Lung (tissue), 11 donors: ENCODE measurements at regions not wholly inside any gene's neighbourhood (a gene's known extent, or its start where the extent isn't known, plus 50 kb on each side); places are given as distances from the start of the nearest gene placed in this dataset.

Source experiments
- ATAC-seq: fragments of 200-7000 bp; cut with Tn5 transposase; one replicate; pipeline ENCODE4 v1.9.1; 2020; ENCODE audit warnings: moderate number of reproducible peaks; ENCODE audit not compliant: insufficient read depth, low FRiP score
- DNase-seq, 3 donors: peaks; one replicate each; pipeline ENCODE4 v3.0.0-alpha.2; 2013 to 2017
- H3K27ac ChIP-seq, 2 donors: one replicate each; pipeline ENCODE4 v1.5.1; 2013; ENCODE audit warnings: mild to moderate bottlenecking in 2 of 2, moderate library complexity in 2 of 2, control low read depth in 1 of 2, inconsistent platforms in 1 of 2, low read depth in 1 of 2, low read length in 1 of 2
- H3K27me3 ChIP-seq, 3 donors: one replicate each; pipeline ENCODE4 v1.5.1; 2013; ENCODE audit warnings: low read length in 2 of 3; ENCODE audit not compliant: control insufficient read depth in 3 of 3, insufficient read depth in 3 of 3
- H3K36me3 ChIP-seq, 4 donors: one replicate each; pipeline ENCODE4 v1.5.1; 2013; ENCODE audit warnings: low read length in 4 of 4, mild to moderate bottlenecking in 1 of 4, moderate library complexity in 1 of 4; ENCODE audit not compliant: control insufficient read depth in 4 of 4, insufficient read depth in 4 of 4
- H3K4me1 ChIP-seq, 5 donors: one replicate each; pipeline ENCODE4 v1.5.1; 2013; ENCODE audit warnings: low read length in 5 of 5, mild to moderate bottlenecking in 2 of 5, moderate library complexity in 1 of 5; ENCODE audit not compliant: control insufficient read depth in 5 of 5, insufficient read depth in 5 of 5
- H3K4me3 ChIP-seq: one replicate; pipeline ENCODE4 v1.5.1; 2013; ENCODE audit warnings: mild to moderate bottlenecking, control low read depth, moderate library complexity
- H3K9ac ChIP-seq, 2 donors: one replicate each; pipeline ENCODE4 v1.5.1; 2013; ENCODE audit warnings: low read length in 2 of 2, control low read depth in 1 of 2; ENCODE audit not compliant: insufficient read depth in 1 of 2
- H3K9me3 ChIP-seq, 4 donors: one replicate each; pipeline ENCODE4 v1.5.1; 2013; ENCODE audit warnings: low read length in 3 of 4, mild to moderate bottlenecking in 1 of 4, moderate library complexity in 1 of 4; ENCODE audit not compliant: control insufficient read depth in 4 of 4, insufficient read depth in 3 of 4
- WGBS, 2 donors: extraction: QIAGEN DNeasy Blood & Tissue Kit; methylation state at CpG; one replicate each; pipeline ENCODE4 v1.1.7; 2013; 5-methylcytosine and 5-hydroxymethylcytosine counted together
- TF ChIP-seq, protein P1 (sequence below): IDR thresholded peaks from 2 replicates; pipeline ENCODE4 v1.5.1; 2012; ENCODE audit warnings: mild to moderate bottlenecking; ENCODE audit errors: control extremely low read depth, extremely low read depth
- donor health status: control.
- donor health status: control.
- donor health status: Bipolar disorder and iron deficiency.
- donor health status: healthy.
- donor health status: DM: yes; HTN: yes; CAD: no.

DNA sequence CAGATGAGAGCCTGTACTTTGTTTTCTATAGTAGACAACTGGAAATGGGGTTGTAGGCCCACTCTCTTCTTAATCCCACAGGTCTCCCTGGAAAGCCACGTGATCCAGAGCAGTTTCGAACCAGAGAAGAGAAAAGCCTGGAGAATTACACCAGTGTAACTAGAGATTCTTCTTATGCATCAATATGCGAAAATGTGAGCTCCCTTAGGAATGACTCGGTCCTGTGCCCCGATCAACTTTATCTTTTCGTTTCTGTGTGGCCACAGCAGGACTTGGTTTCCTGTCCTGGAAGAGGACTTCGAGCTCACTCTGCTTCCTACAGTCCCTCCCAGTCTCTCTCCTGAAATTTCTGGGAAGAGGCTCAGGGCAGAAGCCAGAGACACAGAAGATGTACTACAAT lies 73.8 kb upstream of the TPM1 start:
- H3K4me1 ChIP-seq: peaks cover 0 to 4% (median 0%) of the 10 kb centered on the region in 5 donors
- H3K9me3 ChIP-seq: no peaks in the 10 kb centered on the region
- TF ChIP-seq, protein P1, sequence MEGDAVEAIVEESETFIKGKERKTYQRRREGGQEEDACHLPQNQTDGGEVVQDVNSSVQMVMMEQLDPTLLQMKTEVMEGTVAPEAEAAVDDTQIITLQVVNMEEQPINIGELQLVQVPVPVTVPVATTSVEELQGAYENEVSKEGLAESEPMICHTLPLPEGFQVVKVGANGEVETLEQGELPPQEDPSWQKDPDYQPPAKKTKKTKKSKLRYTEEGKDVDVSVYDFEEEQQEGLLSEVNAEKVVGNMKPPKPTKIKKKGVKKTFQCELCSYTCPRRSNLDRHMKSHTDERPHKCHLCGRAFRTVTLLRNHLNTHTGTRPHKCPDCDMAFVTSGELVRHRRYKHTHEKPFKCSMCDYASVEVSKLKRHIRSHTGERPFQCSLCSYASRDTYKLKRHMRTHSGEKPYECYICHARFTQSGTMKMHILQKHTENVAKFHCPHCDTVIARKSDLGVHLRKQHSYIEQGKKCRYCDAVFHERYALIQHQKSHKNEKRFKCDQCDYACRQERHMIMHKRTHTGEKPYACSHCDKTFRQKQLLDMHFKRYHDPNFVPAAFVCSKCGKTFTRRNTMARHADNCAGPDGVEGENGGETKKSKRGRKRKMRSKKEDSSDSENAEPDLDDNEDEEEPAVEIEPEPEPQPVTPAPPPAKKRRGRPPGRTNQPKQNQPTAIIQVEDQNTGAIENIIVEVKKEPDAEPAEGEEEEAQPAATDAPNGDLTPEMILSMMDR: no peak
- H3K27ac ChIP-seq: no peak overlapping the region
- ATAC-seq (no peak), DNase-seq (no peak)
- H3K9ac ChIP-seq: no peak overlapping the region
- H3K4me3 ChIP-seq: no peak overlapping the region
- 74 to 76% methylated on average over 7 of the region's 7 CpGs for WGBS, 2 donors
- no peaks in the 10 kb centered on the region for H3K36me3 ChIP-seq
- no peaks in the 10 kb centered on the region for H3K27me3 ChIP-seq

DNA sequence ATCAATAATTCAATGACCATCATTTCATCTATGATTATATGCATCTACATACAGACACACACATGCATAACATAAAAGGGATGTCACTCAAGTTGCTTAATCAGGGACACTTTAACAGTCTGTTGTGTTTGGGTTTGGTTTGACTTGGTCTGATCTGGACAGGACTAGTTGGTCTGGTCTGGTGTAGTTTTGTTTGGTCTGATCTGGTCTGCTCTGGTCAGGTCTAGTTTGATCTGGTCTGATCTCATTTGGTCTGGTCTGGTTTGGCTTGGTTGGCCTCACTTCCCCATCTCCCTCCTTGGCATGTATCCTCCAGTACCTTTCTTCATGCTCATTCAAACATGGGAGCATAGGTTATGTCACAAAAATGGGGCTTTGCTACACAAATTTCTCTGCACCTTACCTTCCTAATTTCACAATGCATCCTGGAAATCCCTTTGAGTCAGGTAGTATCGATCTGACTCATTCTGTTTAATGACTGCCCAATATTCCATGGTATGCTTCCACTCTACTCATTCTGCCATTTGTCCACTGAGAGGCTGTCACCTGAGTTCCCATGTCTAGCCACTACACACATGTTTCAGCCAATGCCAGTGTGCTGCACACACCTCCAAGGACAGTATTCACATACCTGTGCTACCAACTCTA lies 73.0 kb upstream of the TPM1 start:
- Histone ChIP-seq H3K27me3 (no peaks in the 10 kb centered on the region), H3K4me3 (no peak overlapping the region), H3K36me3 (no peaks in the 10 kb centered on the region), H3K27ac (no peak overlapping the region), H3K4me1 (peaks cover 0 to 4% (median 0%) of the 10 kb centered on the region in 5 donors), H3K9ac (no peak overlapping the region), H3K9me3 (no peaks in the 10 kb centered on the region)
- ATAC-seq: no peak
- no peak for DNase-seq
- 97 to 100% methylated on average over 1 of the region's 1 CpG for WGBS, 2 donors
- TF ChIP-seq, protein P1: no peak

DNA sequence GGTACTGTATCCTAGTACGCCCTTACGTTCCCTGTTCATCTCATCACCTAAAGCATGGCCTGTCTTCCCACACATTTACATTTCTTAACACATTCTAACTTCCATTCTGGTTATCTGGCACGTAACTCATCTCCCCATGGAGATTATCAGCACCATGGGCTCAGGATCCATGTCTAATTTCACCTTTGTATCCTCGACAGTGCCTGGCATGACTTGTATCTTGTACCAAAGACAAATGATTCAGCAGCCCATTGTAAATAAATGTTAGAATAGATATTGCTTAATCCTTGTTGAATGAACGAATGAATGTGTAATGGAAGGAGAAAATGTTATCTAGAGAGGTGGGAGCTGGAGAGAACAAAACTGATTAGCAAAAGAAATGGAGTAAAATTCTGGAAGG lies 69.7 kb upstream of the TPM1 start:
- no peaks in the 10 kb centered on the region for H3K27me3 ChIP-seq
- H3K9me3 ChIP-seq: no peaks in the 10 kb centered on the region
- 64 to 75% methylated on average over 5 of the region's 5 CpGs for WGBS, 2 donors
- ATAC-seq (no peak), DNase-seq (no peak)
- H3K4me3 ChIP-seq: no peak overlapping the region
- no peaks in the 10 kb centered on the region for H3K36me3 ChIP-seq
- H3K4me1 ChIP-seq: peaks cover 0 to 5% (median 0%) of the 10 kb centered on the region in 5 donors
- TF ChIP-seq, protein P1: no peak
- H3K9ac ChIP-seq: no peak overlapping the region
- no peak overlapping the region for H3K27ac ChIP-seq

DNA sequence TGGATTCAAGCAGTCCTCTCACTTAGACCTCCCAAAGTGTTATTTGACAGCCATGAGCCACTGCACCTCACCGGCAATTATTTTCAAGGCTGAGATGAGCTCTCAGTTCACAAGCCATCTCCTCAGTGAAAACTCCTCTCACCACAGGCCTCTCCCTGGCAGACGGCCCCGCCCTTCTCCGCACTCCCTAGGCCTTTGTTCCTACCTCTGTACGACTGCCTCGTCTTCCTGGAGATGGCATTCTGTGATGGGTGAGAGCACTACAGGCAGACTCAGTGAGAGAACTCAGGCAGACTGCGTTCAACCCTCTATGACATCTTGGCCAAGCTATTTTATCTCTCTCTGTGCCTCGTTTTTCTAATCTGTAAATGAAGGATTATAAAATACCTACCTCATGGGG lies 67.0 kb upstream of the TPM1 start:
- Histone ChIP-seq H3K4me1 (peaks cover 0 to 5% (median 0%) of the 10 kb centered on the region in 5 donors), H3K9ac (no peak overlapping the region), H3K27ac (no peak overlapping the region), H3K27me3 (no peaks in the 10 kb centered on the region), H3K4me3 (no peak overlapping the region), H3K36me3 (no peaks in the 10 kb centered on the region), H3K9me3 (peaks cover 0 to 2% (median 0%) of the 10 kb centered on the region in 4 donors)
- TF ChIP-seq, protein P1: no peak
- WGBS, 2 donors: 65 to 80% methylated on average over 8 of the region's 8 CpGs
- ATAC-seq (no peak), DNase-seq (no peak)
